Activated naive CD8-positive, alpha-beta T cell (primary cell): ENCODE measurements at regions not wholly inside any gene's neighbourhood (a gene's known extent, or its start where the extent isn't known, plus 50 kb on each side); places are given as distances from the start of the nearest gene placed in this dataset.

Experiments used
- H3K27ac Mint-ChIP-seq: one replicate; pipeline ENCODE4 v1.8.0; 2021; ENCODE audit warnings: mixed read lengths
- H3K27me3 Mint-ChIP-seq: one replicate; pipeline ENCODE4 v1.8.0; 2021; ENCODE audit warnings: mixed read lengths
- H3K36me3 Mint-ChIP-seq: one replicate; pipeline ENCODE4 v1.8.0; 2021; ENCODE audit warnings: mixed read lengths
- H3K4me1 Mint-ChIP-seq: one replicate; pipeline ENCODE4 v1.8.0; 2021; ENCODE audit warnings: low read depth, mixed read lengths
- H3K4me3 Mint-ChIP-seq: one replicate; pipeline ENCODE4 v1.8.0; 2021; ENCODE audit warnings: mild to moderate bottlenecking, mixed read lengths
- H3K9me3 Mint-ChIP-seq: one replicate; pipeline ENCODE4 v1.8.0; 2021; ENCODE audit warnings: low read depth, mixed read lengths

- H3K4me1 Mint-ChIP-seq: peaks cover 9% of the 10 kb centered on the region
- H3K9me3 Mint-ChIP-seq: peaks cover 7% of the 10 kb centered on the region
- H3K4me3 Mint-ChIP-seq: no peak overlapping the region
- no peaks in the 10 kb centered on the region for H3K27me3 Mint-ChIP-seq
- no peak overlapping the region for H3K27ac Mint-ChIP-seq
- H3K36me3 Mint-ChIP-seq: peaks cover 13% of the 10 kb centered on the region
Observed at GRCh38 chr6:106035655-106036054, 50.5 kb upstream of the PRDM1 start.

- Mint-ChIP-seq H3K9me3 (peaks cover 7% of the 10 kb centered on the region), H3K36me3 (peaks cover 17% of the 10 kb centered on the region), H3K4me1 (peaks cover 9% of the 10 kb centered on the region), H3K27ac (no peak overlapping the region), H3K27me3 (peaks cover 2% of the 10 kb centered on the region), H3K4me3 (no peak overlapping the region)
Observed at GRCh38 chr6:106033806-106034205, 52.3 kb upstream of the PRDM1 start.

GRCh38 chr6:106027758-106028157 lies 58.4 kb upstream of the PRDM1 start:
- no peak overlapping the region for H3K4me3 Mint-ChIP-seq
- H3K4me1 Mint-ChIP-seq: peaks cover 9% of the 10 kb centered on the region
- H3K27me3 Mint-ChIP-seq: peaks cover 16% of the 10 kb centered on the region
- no peak overlapping the region for H3K27ac Mint-ChIP-seq
- H3K36me3 Mint-ChIP-seq: peaks cover 4% of the 10 kb centered on the region
- no peaks in the 10 kb centered on the region for H3K9me3 Mint-ChIP-seq

- Mint-ChIP-seq H3K4me3 (no peak overlapping the region), H3K9me3 (no peaks in the 10 kb centered on the region), H3K4me1 (peaks cover 9% of the 10 kb centered on the region), H3K27me3 (peaks cover 16% of the 10 kb centered on the region), H3K36me3 (peaks cover 4% of the 10 kb centered on the region), H3K27ac (no peak overlapping the region)
Observed at GRCh38 chr6:106026748-106027715, 59.1 kb upstream of the PRDM1 start.

- no peaks in the 10 kb centered on the region for H3K9me3 Mint-ChIP-seq
- no peak overlapping the region for H3K4me3 Mint-ChIP-seq
- peaks cover 9% of the 10 kb centered on the region for H3K4me1 Mint-ChIP-seq
- H3K27ac Mint-ChIP-seq: no peak overlapping the region
- peaks cover 16% of the 10 kb centered on the region for H3K27me3 Mint-ChIP-seq
- H3K36me3 Mint-ChIP-seq: peaks cover 4% of the 10 kb centered on the region
Observed at GRCh38 chr6:106025655-106026054, 60.5 kb upstream of the PRDM1 start.

- peaks cover 9% of the 10 kb centered on the region for H3K4me1 Mint-ChIP-seq
- H3K4me3 Mint-ChIP-seq: no peak overlapping the region
- no peaks in the 10 kb centered on the region for H3K36me3 Mint-ChIP-seq
- H3K27ac Mint-ChIP-seq: no peak overlapping the region
- no peaks in the 10 kb centered on the region for H3K9me3 Mint-ChIP-seq
- H3K27me3 Mint-ChIP-seq: peaks cover 6% of the 10 kb centered on the region
Observed at GRCh38 chr6:106022801-106023200, 63.3 kb upstream of the PRDM1 start.

GRCh38 chr6:106017454-106017853 lies 68.7 kb upstream of the PRDM1 start:
- Mint-ChIP-seq H3K9me3 (no peaks in the 10 kb centered on the region), H3K27ac (no peak overlapping the region)

GRCh38 chr6:106014955-106015354 lies 71.2 kb upstream of the PRDM1 start:
- H3K4me3 Mint-ChIP-seq: no peak overlapping the region
- H3K36me3 Mint-ChIP-seq: peaks cover 3% of the 10 kb centered on the region
- no peaks in the 10 kb centered on the region for H3K4me1 Mint-ChIP-seq
- peaks cover 7% of the 10 kb centered on the region for H3K27me3 Mint-ChIP-seq
- H3K9me3 Mint-ChIP-seq: no peaks in the 10 kb centered on the region
- no peak overlapping the region for H3K27ac Mint-ChIP-seq

More at GRCh38 chr6:106017454-106017853, 68.7 kb upstream of the PRDM1 start:
- Mint-ChIP-seq H3K27me3 (peaks cover 7% of the 10 kb centered on the region), H3K4me3 (no peak overlapping the region), H3K36me3 (peaks cover 3% of the 10 kb centered on the region), H3K4me1 (no peaks in the 10 kb centered on the region)

GRCh38 chr6:106011476-106011875 lies 74.7 kb upstream of the PRDM1 start:
- no peaks in the 10 kb centered on the region for H3K9me3 Mint-ChIP-seq
- H3K4me3 Mint-ChIP-seq: no peak overlapping the region
- no peaks in the 10 kb centered on the region for H3K4me1 Mint-ChIP-seq
- no peak overlapping the region for H3K27ac Mint-ChIP-seq
- H3K36me3 Mint-ChIP-seq: no peaks in the 10 kb centered on the region
- H3K27me3 Mint-ChIP-seq: peaks cover 7% of the 10 kb centered on the region

- H3K27me3 Mint-ChIP-seq: peaks cover 20% of the 10 kb centered on the region
Observed at GRCh38 chr6:106005954-106006353, 80.2 kb upstream of the PRDM1 start.

GRCh38 chr6:106005013-106005412 lies 81.1 kb upstream of the PRDM1 start:
- H3K9me3 Mint-ChIP-seq: no peaks in the 10 kb centered on the region
- no peak overlapping the region for H3K27ac Mint-ChIP-seq
- H3K36me3 Mint-ChIP-seq: no peaks in the 10 kb centered on the region
- H3K27me3 Mint-ChIP-seq: peaks cover 20% of the 10 kb centered on the region
- H3K4me1 Mint-ChIP-seq: no peaks in the 10 kb centered on the region
- H3K4me3 Mint-ChIP-seq: no peak overlapping the region

More at GRCh38 chr6:106005954-106006353, 80.2 kb upstream of the PRDM1 start:
- no peak overlapping the region for H3K4me3 Mint-ChIP-seq
- H3K9me3 Mint-ChIP-seq: no peaks in the 10 kb centered on the region
- H3K36me3 Mint-ChIP-seq: no peaks in the 10 kb centered on the region
- H3K4me1 Mint-ChIP-seq: no peaks in the 10 kb centered on the region
- H3K27ac Mint-ChIP-seq: no peak overlapping the region

GRCh38 chr6:106003268-106003987 lies 82.7 kb upstream of the PRDM1 start:
- Mint-ChIP-seq H3K36me3 (no peaks in the 10 kb centered on the region), H3K4me3 (no peak overlapping the region), H3K9me3 (no peaks in the 10 kb centered on the region), H3K27me3 (peaks cover 25% of the 10 kb centered on the region), H3K4me1 (no peaks in the 10 kb centered on the region), H3K27ac (no peak overlapping the region)

- Mint-ChIP-seq H3K27me3 (peaks cover 33% of the 10 kb centered on the region), H3K4me1 (no peaks in the 10 kb centered on the region), H3K36me3 (no peaks in the 10 kb centered on the region), H3K4me3 (no peak overlapping the region), H3K27ac (no peak overlapping the region), H3K9me3 (no peaks in the 10 kb centered on the region)
Observed at GRCh38 chr6:106002005-106002404, 84.1 kb upstream of the PRDM1 start.

GRCh38 chr6:106000935-106001334 lies 85.2 kb upstream of the PRDM1 start:
- peaks cover 38% of the 10 kb centered on the region for H3K27me3 Mint-ChIP-seq
- H3K9me3 Mint-ChIP-seq: no peaks in the 10 kb centered on the region
- no peak overlapping the region for H3K4me3 Mint-ChIP-seq
- H3K4me1 Mint-ChIP-seq: no peaks in the 10 kb centered on the region
- H3K36me3 Mint-ChIP-seq: no peaks in the 10 kb centered on the region
- H3K27ac Mint-ChIP-seq: no peak overlapping the region

- no peaks in the 10 kb centered on the region for H3K36me3 Mint-ChIP-seq
- H3K27me3 Mint-ChIP-seq: peaks cover 44% of the 10 kb centered on the region
- H3K4me3 Mint-ChIP-seq: no peak overlapping the region
- H3K4me1 Mint-ChIP-seq: peaks cover 23% of the 10 kb centered on the region
- H3K9me3 Mint-ChIP-seq: no peaks in the 10 kb centered on the region
- no peak overlapping the region for H3K27ac Mint-ChIP-seq
Observed at GRCh38 chr6:105997482-105997881, 88.7 kb upstream of the PRDM1 start.
